ENCODE measurements at regions not wholly inside any gene's neighbourhood (a gene's known extent, or its start where the extent isn't known, plus 50 kb on each side); places are given as distances from the start of the nearest gene placed in this dataset.

DNA sequence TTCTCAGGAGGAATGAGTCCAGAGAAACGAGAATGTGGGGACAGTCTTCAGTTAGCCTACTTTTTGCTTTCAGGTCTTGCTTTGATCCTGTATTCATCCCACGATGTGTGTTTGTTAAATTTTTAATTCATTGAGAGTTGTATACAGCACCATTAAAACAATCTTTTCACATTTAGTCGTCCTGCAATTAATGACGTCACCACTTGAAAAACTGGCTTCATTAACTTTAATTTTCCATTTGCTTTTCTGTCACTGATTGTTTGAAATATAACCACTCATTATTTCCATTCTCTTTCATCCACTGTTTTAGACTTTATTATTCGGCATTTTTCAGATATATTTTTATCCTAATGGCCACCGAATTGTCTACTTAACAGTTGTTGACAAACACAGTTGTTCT lies 146.9 kb downstream of the TFEC start:
- TF ChIP-seq, protein P1, sequence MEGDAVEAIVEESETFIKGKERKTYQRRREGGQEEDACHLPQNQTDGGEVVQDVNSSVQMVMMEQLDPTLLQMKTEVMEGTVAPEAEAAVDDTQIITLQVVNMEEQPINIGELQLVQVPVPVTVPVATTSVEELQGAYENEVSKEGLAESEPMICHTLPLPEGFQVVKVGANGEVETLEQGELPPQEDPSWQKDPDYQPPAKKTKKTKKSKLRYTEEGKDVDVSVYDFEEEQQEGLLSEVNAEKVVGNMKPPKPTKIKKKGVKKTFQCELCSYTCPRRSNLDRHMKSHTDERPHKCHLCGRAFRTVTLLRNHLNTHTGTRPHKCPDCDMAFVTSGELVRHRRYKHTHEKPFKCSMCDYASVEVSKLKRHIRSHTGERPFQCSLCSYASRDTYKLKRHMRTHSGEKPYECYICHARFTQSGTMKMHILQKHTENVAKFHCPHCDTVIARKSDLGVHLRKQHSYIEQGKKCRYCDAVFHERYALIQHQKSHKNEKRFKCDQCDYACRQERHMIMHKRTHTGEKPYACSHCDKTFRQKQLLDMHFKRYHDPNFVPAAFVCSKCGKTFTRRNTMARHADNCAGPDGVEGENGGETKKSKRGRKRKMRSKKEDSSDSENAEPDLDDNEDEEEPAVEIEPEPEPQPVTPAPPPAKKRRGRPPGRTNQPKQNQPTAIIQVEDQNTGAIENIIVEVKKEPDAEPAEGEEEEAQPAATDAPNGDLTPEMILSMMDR (IDR thresholded peaks at IDR 0.05; ENCODE audit: low read length) = no peak
- no peak for TF ChIP-seq EZH2 (IDR thresholded peaks at IDR 0.05; ENCODE audit: borderline replicate concordance, low read length)

Measured in OCI-LY1 (cell line).